OCI-LY3 (cell line): ENCODE measurements at regions not wholly inside any gene's neighbourhood (a gene's known extent, or its start where the extent isn't known, plus 50 kb on each side); places are given as distances from the start of the nearest gene placed in this dataset.

Source experiments
- EZH2phosphoT487 ChIP-seq: fragments of 200-600 bp; shearing (Covaris generic); IDR thresholded peaks from 2 replicates; pipeline ENCODE4 v1.6.1; 2018; ENCODE audit warnings: antibody characterized with exemption, mixed run types, low read depth
- TF ChIP-seq, protein P1 (sequence below): fragments of 200-600, 300-600 bp; sonication (generic); IDR thresholded peaks from 2 replicates; pipeline ENCODE4 v1.5.1; 2014; ENCODE audit warnings: antibody characterized with exemption, low read length, low read depth

DNA sequence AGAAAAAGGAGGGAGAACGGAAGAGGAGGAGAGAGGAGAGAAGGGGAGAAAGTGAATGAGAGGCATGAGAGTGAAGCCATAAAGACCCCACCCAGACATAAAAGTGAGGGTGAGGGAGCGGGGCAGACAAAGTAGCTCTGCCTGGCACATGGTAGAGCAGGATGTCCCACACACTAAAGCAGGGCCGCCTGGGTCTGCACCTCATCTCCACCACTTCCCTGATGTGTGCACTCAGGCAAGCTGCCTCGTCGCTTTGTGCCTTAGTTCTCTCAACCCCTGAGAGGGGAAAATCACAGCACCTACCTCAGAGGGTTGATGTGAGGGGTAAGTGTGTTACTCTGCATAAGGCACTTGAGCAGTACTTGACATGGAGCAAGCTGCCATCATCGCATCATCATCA lies 488.1 kb downstream of the COG6 start:
- TF ChIP-seq, protein P1, sequence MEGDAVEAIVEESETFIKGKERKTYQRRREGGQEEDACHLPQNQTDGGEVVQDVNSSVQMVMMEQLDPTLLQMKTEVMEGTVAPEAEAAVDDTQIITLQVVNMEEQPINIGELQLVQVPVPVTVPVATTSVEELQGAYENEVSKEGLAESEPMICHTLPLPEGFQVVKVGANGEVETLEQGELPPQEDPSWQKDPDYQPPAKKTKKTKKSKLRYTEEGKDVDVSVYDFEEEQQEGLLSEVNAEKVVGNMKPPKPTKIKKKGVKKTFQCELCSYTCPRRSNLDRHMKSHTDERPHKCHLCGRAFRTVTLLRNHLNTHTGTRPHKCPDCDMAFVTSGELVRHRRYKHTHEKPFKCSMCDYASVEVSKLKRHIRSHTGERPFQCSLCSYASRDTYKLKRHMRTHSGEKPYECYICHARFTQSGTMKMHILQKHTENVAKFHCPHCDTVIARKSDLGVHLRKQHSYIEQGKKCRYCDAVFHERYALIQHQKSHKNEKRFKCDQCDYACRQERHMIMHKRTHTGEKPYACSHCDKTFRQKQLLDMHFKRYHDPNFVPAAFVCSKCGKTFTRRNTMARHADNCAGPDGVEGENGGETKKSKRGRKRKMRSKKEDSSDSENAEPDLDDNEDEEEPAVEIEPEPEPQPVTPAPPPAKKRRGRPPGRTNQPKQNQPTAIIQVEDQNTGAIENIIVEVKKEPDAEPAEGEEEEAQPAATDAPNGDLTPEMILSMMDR = no peak
- no peak for TF ChIP-seq EZH2phosphoT487
